ENCODE measurements at regions not wholly inside any gene's neighbourhood (a gene's known extent, or its start where the extent isn't known, plus 50 kb on each side); places are given as distances from the start of the nearest gene placed in this dataset.

DNA sequence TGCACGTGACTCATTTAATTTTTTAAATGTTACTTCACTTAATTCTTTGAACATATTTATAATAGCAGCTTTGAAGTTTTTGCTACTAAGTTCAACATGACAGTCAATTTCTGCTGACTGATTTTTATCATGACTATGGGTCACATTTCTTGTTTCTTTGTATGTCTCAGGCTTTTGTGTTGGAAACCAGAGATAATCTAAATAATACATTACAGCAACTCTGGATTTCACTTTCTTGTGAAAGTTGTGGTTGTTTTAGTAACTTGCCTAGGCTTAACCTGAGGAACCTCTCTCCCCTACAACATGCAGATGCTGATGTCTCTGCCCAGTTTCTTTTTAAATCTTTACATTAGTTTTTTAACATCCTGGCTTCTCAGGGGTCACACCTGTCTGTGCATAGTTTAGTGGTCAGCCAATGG lies 180.8 kb downstream of the CCDC71L start:
- DNase-seq: no peak

GRCh38 chr7:106476751-106477150 lies 184.2 kb downstream of the CCDC71L start:
- DNase-seq: no peak

DNA sequence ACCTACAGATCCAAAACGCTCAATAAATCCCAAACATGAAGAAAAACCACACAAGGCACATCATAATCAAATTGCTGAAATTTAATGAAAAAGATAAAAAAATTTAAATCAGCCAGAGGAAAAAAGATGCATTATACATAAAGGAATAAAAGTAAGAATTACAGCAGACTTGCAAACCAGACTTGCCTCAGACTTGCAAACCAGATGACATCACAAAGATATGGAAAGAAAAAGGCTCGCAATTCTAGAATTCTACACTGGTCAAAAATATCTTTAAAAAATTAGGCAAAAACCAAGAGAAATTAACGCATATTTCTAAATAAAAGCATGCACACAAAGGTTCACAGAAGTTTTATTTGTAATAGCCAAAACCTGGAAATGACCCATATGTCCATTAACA lies 188.0 kb upstream of the NAMPT start:
- no peak for DNase-seq

GRCh38 chr7:106471686-106472440 lies 187.1 kb upstream of the NAMPT start:
- no peak for DNase-seq

GRCh38 chr7:106471021-106471420 lies 186.2 kb upstream of the NAMPT start:
- no peak for DNase-seq

DNA sequence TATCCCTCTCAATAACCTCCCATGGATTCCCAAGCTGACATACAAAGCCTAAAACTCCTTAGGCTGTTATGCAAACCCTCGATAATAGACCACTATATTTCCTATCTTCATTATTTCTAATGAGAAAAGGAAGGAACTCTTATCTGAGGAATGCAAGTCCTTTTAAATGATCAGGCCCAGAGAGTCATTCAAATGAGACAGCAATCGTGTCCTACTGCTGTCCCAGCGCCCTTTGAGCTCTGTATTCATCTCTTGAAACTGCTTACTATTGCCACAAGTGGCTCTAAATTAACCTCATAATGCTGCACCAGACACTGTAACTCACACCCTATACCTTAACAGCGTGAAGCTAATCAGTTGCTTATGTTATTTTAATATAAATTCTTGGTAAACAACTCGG lies 182.1 kb upstream of the NAMPT start:
- no peak for DNase-seq

GRCh38 chr7:106465704-106466468 lies 181.1 kb upstream of the NAMPT start:
- DNase-seq: no peak

GRCh38 chr7:106464651-106465050 lies 179.9 kb upstream of the NAMPT start:
- no peak for DNase-seq

DNA sequence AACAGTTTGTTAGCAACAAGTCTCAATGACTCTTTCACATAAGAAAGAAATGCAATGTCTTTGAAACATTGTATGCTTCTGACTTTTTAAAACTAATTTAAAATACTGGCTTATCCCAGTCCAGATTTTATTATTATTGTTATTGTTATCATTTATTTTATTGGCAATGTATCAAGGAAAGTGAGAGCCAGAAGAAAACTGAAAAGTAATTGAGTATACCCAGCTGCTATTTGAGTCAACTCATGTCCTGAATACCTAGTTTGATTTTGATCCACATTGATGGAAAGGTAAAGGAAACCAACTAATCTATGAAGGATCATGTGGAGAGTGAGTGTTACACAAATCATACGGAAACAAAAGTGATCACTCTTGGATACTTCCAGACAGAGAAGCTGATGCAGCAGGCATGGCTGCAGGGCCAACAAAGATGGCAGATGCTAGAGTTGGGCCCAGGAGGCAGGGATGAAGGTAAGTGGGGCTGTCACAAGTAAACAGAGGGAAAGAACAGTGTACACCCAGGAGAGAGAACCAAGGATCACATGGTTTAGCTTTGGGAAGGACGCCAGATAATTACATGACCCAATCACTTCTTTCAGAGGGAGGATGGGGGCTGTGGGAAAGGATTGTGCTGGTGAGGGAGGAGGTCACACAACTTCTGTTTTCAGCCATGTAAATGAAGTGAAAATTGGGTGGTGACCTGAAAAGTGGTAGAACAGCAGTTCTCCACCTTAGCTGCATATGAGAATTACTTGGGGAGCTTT lies 179.2 kb upstream of the NAMPT start:
- no peak for DNase-seq

DNA sequence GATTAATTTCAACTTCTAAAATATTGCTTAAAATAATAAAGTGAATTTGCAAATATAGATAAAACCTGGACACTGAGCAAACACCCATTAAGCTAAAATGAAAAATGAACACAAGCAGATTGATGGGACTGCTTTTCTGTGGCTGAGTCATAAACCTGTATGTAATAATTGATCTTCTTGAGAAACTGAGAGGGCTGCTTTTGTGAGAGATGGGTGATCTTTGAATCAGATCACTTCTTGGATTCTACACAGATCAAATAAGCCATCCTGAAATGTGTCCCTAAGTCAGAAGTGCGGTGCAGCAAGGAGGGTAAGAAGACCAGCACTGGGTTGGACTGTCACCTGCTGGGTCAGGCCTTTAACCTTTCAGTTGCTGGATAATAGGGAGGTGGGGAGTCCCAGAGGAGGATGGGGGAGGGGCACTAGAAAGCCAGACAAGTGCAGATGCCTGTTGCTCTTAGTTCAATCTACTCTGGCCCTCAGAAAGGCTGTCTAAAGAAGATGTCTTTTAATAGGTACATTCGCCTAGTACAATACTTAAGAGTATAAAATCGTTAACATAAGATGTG lies 178.2 kb upstream of the NAMPT start:
- DNase-seq: peak; percentile 26

DNA sequence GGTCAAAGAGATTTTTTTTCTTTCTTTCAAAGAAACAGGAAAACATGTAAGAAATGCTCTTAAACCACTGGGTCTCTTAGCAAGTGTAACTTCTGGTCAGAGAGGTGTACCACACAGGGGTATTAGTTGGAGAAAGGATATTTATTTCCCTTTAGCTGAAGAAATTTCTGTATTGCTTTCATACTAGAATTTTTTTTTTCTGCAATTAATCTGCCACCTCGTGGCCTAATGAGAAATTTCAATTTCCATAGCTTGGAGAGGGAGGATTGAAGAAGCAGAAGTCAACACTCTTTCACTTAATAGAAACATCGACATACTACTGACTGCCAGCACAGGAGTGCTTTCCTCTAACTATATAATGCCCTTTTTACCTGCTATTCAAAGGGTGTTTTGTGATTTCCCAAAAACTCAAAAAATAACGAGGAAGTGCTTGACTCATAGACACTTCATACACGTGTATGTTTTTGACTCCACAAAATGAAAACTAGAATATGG lies 177.6 kb upstream of the NAMPT start:
- DNase-seq: no peak

GRCh38 chr7:106460792-106461254 lies 176.0 kb upstream of the NAMPT start:
- DNase-seq: no peak

GRCh38 chr7:106459397-106460072 lies 174.8 kb upstream of the NAMPT start:
- DNase-seq: no peak

DNA sequence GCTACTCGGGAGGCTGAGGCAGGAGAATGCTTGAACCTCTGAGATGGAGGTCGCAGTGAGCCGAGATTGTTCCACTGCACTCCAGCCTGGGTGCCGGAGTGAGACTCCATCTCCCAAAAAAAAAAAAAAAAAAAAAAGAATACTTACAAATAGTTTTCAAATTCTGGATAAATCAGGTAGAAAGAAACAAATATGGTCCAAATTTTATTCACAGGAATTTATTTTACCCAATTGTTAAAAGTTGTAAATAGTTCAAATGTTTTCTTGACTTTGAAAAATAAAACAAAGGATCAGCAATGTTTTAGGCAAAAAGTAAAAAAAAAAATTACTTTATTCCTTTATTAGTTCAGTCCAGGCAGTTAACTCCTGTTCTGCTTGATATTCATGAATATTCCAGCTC lies 172.9 kb upstream of the NAMPT start:
- DNase-seq: no peak

DNA sequence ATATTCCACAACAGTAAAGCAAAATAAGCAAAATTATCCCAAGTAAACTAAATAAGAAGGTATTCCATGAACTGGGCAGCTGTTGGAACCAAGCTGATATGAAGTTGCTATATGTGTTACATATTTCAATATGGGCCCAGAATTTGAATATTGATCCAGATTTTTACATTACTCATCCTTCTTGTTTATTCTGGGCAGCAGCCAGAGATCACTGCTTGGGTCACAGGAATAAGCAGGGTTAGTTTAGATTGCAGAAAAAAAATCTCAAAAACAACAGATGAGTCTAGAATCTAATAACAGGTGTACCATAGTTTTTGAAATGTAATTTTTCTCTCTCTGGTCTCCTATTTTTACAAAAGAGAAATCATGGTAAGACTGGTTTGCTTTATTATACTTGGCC lies 171.5 kb upstream of the NAMPT start:
- no peak for DNase-seq

DNA sequence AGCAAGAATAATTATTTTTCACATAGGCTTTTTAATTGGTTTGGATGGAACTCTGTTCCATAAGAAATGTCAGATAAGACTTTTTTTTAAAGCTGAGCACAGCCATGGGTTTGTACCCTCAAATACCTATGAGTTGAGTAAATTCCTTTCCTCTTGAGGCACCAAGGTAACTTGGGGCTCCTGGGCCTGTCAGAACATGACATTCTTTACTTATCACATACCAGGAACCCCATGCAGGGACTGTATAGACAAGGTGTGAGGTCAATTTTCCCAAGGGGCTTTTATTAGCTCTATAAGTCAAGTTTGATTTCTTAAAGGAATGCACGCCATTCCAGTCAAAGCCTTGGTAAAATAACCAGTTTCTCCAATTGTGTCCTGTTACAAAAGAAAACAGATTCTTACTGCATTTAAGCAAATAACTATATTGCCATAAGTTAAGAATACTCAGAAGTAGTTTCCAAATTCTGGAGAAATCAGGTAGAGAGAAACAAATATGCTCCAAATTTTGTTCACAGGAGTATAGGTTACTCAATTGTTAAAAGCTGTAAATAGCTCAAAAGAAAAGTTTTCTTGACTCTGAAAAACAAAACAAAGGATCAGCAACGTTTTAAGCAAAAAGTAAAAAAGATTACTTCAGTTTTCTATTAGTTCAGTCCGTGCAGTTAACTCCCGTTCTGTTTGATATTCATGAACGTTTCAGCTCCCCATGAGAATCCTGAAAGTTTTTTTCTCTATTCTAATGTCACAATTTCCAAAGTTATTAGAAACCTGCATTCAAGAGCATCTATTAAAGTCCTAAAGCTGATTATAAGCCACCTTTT lies 167.5 kb upstream of the NAMPT start:
- no peak for DNase-seq

DNA sequence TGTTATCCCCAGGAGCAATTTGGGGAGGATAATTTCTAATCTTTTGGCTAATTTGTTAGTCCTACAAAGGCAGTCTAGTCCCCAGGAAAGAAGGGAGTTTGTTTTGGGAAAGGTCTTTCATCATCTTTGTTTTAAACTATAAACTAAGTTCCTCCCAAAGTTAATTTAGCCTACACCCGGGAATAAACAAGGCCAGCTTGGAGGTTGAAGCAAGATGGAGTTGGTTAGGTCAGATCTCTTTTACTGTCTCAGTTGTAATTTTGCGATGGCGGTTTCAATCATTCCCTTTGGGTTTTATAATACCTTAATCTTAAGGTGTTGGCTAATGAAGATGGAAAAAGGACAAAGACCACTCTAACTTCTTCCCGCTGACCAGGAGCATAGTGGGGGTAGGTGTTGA lies 166.4 kb upstream of the NAMPT start:
- DNase-seq: no peak

DNA sequence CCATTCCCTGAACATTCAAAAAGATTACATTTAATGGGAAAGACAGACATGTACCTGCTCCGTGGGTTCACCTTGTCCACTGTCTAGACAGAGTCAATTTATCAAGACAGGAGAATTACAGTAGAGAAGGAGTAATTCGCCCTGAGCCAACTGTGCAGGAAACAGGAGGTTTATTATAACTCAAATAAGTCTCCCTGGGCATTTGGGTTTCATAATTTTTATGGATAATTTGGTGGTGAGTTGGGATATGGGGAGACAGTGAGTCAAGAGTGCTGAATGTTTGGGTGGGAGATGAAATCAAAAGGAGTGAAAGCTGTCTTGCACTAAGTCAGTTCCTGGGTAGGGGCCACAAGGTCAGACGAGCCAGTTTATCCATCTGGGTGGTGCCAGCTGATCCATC lies 165.9 kb upstream of the NAMPT start:
- no peak for DNase-seq

DNA sequence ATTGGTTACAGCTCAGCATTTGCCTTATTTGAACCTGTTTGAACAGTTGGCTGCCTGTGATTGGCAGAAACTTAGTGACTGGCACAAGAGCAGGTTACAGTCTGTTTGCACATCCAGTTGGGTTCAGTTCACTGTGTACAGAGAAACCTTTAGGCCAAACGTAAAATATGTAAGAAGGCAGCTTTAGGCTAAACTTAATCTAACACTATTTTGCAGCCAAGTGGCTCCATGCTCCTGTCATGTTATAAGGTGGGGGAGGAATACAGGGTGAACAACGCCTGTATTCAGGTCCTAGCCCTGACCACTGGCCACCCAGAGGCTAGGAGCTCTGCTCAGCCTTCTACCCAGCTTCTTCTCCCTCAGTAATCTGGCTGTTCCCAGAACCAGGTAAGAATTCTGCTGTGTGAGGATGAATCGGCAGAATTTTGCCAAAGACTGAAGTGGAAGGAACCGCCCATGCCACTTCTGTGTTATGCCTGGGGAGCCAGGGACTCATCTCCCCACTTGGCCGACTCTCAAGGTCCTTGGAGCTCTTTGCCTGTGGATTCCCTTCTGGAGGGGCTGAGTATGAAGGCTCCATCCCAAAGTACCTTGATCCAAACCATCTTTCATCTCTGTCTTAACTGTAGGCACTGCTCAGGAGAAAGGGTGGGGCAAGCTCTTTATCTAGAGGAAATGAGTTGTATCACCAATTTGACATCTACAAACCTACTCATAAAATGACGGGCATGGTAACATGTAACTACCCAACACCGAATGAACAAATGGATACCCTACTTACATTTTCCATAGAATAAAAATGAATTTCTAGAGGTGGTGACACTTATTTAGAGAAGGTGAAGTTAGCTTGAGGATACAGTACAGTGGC lies 164.4 kb upstream of the NAMPT start:
- no peak for DNase-seq

- DNase-seq: no peak
Measured at GRCh38 chr7:106448346-106448991, 163.7 kb upstream of the NAMPT start.

Data from stimulated activated CD4-positive, alpha-beta T cell treated with anti-CD3 and anti-CD28 coated beads, Interleukin-15, amount 100 ng/mL, for 24 hours (primary cell).